HL-60 (cell line): ENCODE measurements at regions not wholly inside any gene's neighbourhood (a gene's known extent, or its start where the extent isn't known, plus 50 kb on each side); places are given as distances from the start of the nearest gene placed in this dataset.

Experiments used
- DNase-seq, 2 experiments: peaks; one replicate each; pipeline ENCODE4 v3.0.0-alpha.2; 2010 to 2020; ENCODE audit warnings: low read depth in 1 of 2, low spot score in 1 of 2
- H3K27ac ChIP-seq: fragments of 250-450 bp; sonication (Bioruptor Pico); replicated peaks from 2 replicates; pipeline ENCODE4 v1.5.1; 2020; ENCODE audit warnings: mild to moderate bottlenecking, moderate library complexity
- H3K27me3 ChIP-seq: fragments of 250-450 bp; sonication (Bioruptor Pico); 2 replicates; pipeline ENCODE4 v1.5.1; 2021; ENCODE audit warnings: mild to moderate bottlenecking, moderate library complexity; ENCODE audit not compliant: insufficient read depth, poor library complexity, severe bottlenecking
- H3K4me3 ChIP-seq: replicated peaks from 2 replicates; pipeline ENCODE4 v1.5.1; 2011; ENCODE audit warnings: mild to moderate bottlenecking, control low read depth, low read length; ENCODE audit not compliant: insufficient read depth
- CTCF ChIP-seq: IDR thresholded peaks from one replicate; pipeline ENCODE4 v1.5.1; 2011; ENCODE audit warnings: low read length, control low read depth, inconsistent platforms; ENCODE audit not compliant: insufficient read depth
- GABPA ChIP-seq: IDR thresholded peaks from 2 replicates; pipeline ENCODE4 v1.6.1; 2012; ENCODE audit warnings: low read depth
- POLR2AphosphoS5 ChIP-seq: IDR thresholded peaks from 2 replicates; pipeline ENCODE4 v1.6.1; 2012; ENCODE audit warnings: low read depth
- REST ChIP-seq: IDR thresholded peaks from 2 replicates; pipeline ENCODE4 v1.6.1; 2012; ENCODE audit warnings: low read depth; ENCODE audit not compliant: insufficient replicate concordance
- SPI1 ChIP-seq: IDR thresholded peaks from 2 replicates; pipeline ENCODE4 v1.6.1; 2012; ENCODE audit warnings: low read depth, mild to moderate bottlenecking, borderline replicate concordance

GRCh38 chr22:27157666-27158370, 500.4 kb downstream of the MIAT start:
- no peak overlapping the region for H3K27ac ChIP-seq
- H3K27me3 ChIP-seq: no peaks in the 10 kb centered on the region
- TF ChIP-seq REST (no peak), GABPA (no peak), POLR2AphosphoS5 (no peak), CTCF (no peak), SPI1 (no peak)
- no peak for DNase-seq
- H3K4me3 ChIP-seq: no peak overlapping the region

- TF ChIP-seq REST (no peak), CTCF (no peak), GABPA (no peak), SPI1 (no peak), POLR2AphosphoS5 (no peak)
- H3K27ac ChIP-seq: no peak overlapping the region
- H3K27me3 ChIP-seq: no peaks in the 10 kb centered on the region
These were observed 501.6 kb downstream of the MIAT start for GRCh38 chr22:27159016-27159415.

GRCh38 chr22:27159716-27160295, 502.4 kb downstream of the MIAT start:
- Histone ChIP-seq H3K4me3 (no peak overlapping the region), H3K27me3 (no peaks in the 10 kb centered on the region), H3K27ac (no peak overlapping the region)
- no peak for DNase-seq
- TF ChIP-seq SPI1 (no peak), CTCF (no peak), REST (no peak), POLR2AphosphoS5 (no peak), GABPA (no peak)

More at GRCh38 chr22:27159016-27159415, 501.6 kb downstream of the MIAT start:
- no peak overlapping the region for H3K4me3 ChIP-seq
- no peak for DNase-seq
